ENCODE measurements at regions not wholly inside any gene's neighbourhood (a gene's known extent, or its start where the extent isn't known, plus 50 kb on each side); places are given as distances from the start of the nearest gene placed in this dataset.
"Not testable (repeated sequence)": the region's sequence is repeated elsewhere in the genome, so short reads cannot be mapped to it uniquely, and the experiment has no call there.

GRCh38 chr3:72536206-72536877 lies 311.9 kb downstream of the SHQ1 start:
- no peak for DNase-seq (ENCODE audit: low read depth, low spot score)

- DNase-seq (ENCODE audit: low read depth, low spot score) = no peak
Measured at GRCh38 chr3:72535772-72536171, 312.5 kb downstream of the SHQ1 start.

- DNase-seq (ENCODE audit: low read depth, low spot score) = no peak
Measured at GRCh38 chr3:72533591-72534473, 314.4 kb downstream of the SHQ1 start.

GRCh38 chr3:72530426-72530825 lies 317.8 kb downstream of the SHQ1 start:
- DNase-seq (ENCODE audit: low read depth, low spot score) = no peak

GRCh38 chr3:72529081-72529480 lies 319.2 kb downstream of the SHQ1 start:
- no peak for DNase-seq (ENCODE audit: low read depth, low spot score)

- DNase-seq (ENCODE audit: low read depth, low spot score) = no peak
Measured at GRCh38 chr3:72523429-72524151, 324.7 kb downstream of the SHQ1 start.

GRCh38 chr3:72520690-72521308 lies 327.4 kb downstream of the SHQ1 start:
- DNase-seq (ENCODE audit: low read depth, low spot score) = peak; percentile 11

- DNase-seq (ENCODE audit: low read depth, low spot score) = no peak
Measured at GRCh38 chr3:72519946-72520604, 328.2 kb downstream of the SHQ1 start.

- no peak for DNase-seq (ENCODE audit: low read depth, low spot score)
Measured at GRCh38 chr3:72517921-72518424, 330.3 kb downstream of the SHQ1 start.

GRCh38 chr3:72517336-72517735 lies 330.9 kb downstream of the SHQ1 start:
- no peak for DNase-seq (ENCODE audit: low read depth, low spot score)

GRCh38 chr3:72516361-72516760 lies 331.9 kb downstream of the SHQ1 start:
- no peak for DNase-seq (ENCODE audit: low read depth, low spot score)

- DNase-seq (ENCODE audit: low read depth, low spot score) = no peak
Measured at GRCh38 chr3:72515941-72516340, 332.3 kb downstream of the SHQ1 start.

GRCh38 chr3:72515281-72515680 lies 333.0 kb downstream of the SHQ1 start:
- no peak for DNase-seq (ENCODE audit: low read depth, low spot score)

GRCh38 chr3:72510247-72510646 lies 338.0 kb downstream of the SHQ1 start:
- DNase-seq (ENCODE audit: low read depth, low spot score) = no peak

GRCh38 chr3:72505539-72506405 lies 342.5 kb downstream of the SHQ1 start:
- no peak for DNase-seq (ENCODE audit: low read depth, low spot score)

GRCh38 chr3:72497501-72497900 lies 350.7 kb downstream of the SHQ1 start:
- not testable (repeated sequence) for DNase-seq (ENCODE audit: low read depth, low spot score)

GRCh38 chr3:72496051-72496670 lies 352.1 kb downstream of the SHQ1 start:
- no peak for DNase-seq (ENCODE audit: low read depth, low spot score)

- no peak for DNase-seq (ENCODE audit: low read depth, low spot score)
Measured at GRCh38 chr3:72494626-72495025, 353.6 kb downstream of the SHQ1 start.

- no peak for DNase-seq (ENCODE audit: low read depth, low spot score)
Measured at GRCh38 chr3:72494130-72494529, 354.1 kb downstream of the SHQ1 start.

GRCh38 chr3:72492240-72492639 lies 356.0 kb downstream of the SHQ1 start:
- no peak for DNase-seq (ENCODE audit: low read depth, low spot score)

All from activated CD4-positive, CD25-positive, alpha-beta regulatory T cell treated with anti-CD3 and anti-CD28 coated beads, Interleukin-2, amount 50 U/mL, for 16 hours (primary cell).